GM19239 (cell line): ENCODE measurements at regions not wholly inside any gene's neighbourhood (a gene's known extent, or its start where the extent isn't known, plus 50 kb on each side); places are given as distances from the start of the nearest gene placed in this dataset.
A peak's percentile ranks its signal among the peaks of the same experiment; 100 is the strongest.
"Not testable (repeated sequence)": the region's sequence is repeated elsewhere in the genome, so short reads cannot be mapped to it uniquely, and the experiment has no call there.

Source experiments
- DNase-seq: peaks from one replicate; pipeline ENCODE4 v3.0.0; 2011; ENCODE audit warnings: low spot score; ENCODE audit not compliant: insufficient read length
- FAIRE-seq: peaks from 2 replicates; lab custom pipeline; 2011; peaks lifted over from hg19 to GRCh38; lab: Jason Lieb, UNC

DNA sequence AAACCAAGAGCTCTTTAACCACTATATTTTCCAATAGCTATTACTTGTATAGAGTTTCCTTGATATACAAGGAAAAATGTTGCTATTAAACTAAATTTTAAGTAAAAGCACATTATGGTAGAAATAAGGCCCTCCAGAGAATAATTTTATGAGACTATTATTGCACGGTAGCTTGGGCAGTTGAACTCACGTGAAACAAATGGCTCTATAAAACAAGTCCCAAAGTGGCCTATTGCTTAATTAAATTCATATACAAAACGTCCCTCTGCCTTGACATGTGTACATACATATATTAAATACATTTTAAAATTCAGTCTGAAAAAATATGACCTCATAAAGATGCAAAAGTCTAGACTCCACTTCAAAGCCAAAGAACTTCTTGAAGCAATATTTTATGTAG is 582.2 kb downstream of the CENPC start:
- FAIRE-seq: no peak
- no peak for DNase-seq

DNA sequence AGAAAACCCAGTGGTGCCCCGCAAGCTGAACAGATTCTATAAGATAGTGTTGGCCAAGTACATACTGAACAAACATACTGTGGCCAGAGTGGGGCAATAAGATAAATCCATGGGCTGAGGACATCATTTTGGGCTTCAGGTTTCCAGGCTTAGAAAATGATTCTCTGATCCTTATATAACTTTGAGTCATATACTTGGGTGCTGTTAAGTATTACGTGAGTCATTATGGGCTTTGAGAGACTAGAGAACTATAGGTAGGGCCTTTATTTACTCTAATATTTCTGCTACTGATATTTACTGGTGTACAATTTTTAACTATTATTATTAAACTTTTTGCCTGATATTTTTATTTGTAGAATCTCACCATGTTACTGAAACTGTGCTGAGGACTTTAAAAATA is 586.1 kb downstream of the CENPC start:
- DNase-seq (no peak), FAIRE-seq (no peak)

DNA sequence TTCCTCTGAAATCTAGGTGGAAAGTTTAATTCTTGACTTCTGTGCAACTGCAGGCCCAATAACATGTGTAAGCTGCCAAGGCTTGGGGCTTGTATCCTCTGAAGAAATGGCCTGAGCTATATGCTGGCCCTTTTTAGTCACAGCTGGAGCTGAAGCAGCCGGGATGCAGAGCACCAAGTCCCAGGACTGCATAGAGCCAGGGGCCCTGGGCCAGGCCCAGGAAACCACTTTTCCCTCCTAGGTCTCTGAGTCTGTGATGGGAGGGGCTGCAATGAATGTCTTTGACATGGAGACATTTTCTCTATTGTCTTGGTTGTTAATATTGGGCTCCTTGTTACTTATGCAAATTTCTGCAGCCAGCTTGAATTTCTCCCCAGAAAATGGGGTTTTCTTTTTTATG is 588.5 kb downstream of the CENPC start:
- DNase-seq (no peak), FAIRE-seq (no peak)

GRCh38 chr4:66956426-66956825 is 588.9 kb downstream of the CENPC start:
- FAIRE-seq (no peak), DNase-seq (no peak)

- FAIRE-seq: no peak
- DNase-seq: no peak
These were observed 589.5 kb downstream of the CENPC start for GRCh38 chr4:66955784-66956183.

- DNase-seq (no peak), FAIRE-seq (no peak)
These were observed 595.9 kb downstream of the CENPC start for GRCh38 chr4:66949419-66949818.

DNA sequence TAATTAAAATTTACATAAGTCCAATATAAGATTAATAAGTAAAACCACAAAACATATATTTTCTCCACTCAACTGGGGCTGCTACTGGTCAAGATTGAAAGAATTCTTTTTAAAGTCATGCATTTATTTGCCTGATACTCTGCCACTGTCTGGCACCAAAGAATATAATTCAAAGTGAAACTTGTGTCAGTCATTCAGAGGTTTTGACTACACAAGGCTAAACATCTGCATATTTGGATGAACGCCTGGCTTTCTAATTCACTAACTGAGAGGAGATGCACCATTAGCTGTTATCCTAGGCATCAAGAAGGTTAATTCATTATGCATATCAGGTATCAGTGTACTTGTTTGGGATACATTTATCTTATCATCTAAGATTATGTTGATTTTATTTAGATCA is 598.5 kb downstream of the CENPC start:
- no peak for DNase-seq
- no peak for FAIRE-seq

GRCh38 chr4:66943112-66943511 is 602.2 kb downstream of the CENPC start:
- FAIRE-seq (no peak), DNase-seq (no peak)

DNA sequence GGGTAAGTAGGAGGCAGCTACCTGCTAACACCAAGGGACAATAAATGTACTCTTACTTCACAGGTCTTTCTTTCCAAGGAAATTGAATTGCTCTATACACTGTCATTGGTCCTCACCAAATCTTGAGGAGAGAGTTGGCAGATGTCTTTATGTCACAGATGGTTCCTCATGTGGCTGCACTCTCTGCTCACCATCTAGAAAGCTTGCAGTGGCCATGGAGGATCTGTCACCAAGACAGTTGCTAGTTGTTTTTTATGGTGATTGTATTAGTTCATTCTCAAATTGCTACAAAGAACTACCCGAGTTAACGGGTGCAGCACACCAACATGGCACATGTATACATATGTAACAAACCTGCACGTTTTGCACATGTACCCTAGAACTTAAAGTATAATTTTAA is 613.3 kb downstream of the CENPC start:
- DNase-seq, FAIRE-seq: not testable (repeated sequence)

DNA sequence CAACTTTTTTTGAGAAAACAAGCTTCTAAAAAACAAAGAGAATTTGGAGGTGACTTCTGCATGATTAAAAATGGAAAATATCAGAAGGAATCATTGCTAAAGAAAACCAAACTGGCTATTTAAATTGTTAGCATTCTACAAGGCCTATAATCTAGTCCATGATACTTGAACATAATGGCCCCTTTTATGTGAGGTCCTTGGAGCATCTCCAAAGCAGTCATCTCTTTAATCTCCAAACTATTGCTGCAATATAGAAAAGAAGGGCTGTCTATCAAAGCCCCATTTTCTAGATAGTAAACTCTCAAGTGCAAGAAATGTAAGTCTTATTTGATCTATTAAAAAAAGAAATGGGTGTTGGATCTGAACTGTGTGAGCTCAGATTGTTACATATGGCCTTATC is 615.1 kb downstream of the CENPC start:
- FAIRE-seq: no peak
- no peak for DNase-seq

- FAIRE-seq (no peak), DNase-seq (no peak)
These were observed 615.6 kb downstream of the CENPC start for GRCh38 chr4:66929748-66930147.

GRCh38 chr4:66928881-66929280 is 616.4 kb downstream of the CENPC start:
- FAIRE-seq: peak; percentile 61
- not testable (repeated sequence) for DNase-seq

DNA sequence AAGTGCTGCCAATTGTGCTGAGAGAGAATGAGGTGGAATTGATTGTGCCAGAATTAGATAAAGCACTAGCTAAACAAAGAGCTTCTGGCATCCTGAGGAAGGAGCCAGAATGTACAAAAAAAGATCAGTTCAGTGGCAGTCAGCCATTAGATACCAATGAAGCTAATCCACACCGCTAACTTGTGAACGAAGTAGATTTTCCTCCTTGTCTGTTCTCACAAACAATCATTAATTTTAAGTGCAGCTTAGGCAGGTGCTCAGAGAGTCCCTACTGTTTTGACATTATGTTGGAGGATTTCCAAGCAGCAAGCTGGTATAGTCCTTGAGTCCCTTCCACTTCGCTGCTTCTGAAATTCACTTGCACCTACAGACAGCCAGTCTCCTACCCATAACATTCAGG is 617.4 kb downstream of the CENPC start:
- FAIRE-seq (no peak), DNase-seq (no peak)

DNA sequence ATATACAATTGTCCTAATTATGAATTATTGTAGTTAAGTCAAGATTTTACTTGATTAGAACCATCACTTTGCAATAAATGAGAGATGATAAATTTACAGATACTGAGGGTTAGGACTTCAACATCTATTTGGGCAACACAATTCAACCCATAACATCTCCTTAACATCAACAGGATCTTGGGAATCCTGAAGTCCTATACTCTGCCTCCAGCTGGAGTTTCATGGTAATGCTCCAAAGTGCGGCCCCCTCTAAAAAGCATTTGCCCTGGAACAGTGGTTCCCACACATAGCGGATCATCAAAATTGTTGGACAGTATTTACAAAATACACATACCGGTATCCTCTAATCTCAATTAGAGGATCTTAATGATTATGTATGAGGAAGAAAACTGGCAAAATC is 618.6 kb downstream of the CENPC start:
- no peak for DNase-seq

DNA sequence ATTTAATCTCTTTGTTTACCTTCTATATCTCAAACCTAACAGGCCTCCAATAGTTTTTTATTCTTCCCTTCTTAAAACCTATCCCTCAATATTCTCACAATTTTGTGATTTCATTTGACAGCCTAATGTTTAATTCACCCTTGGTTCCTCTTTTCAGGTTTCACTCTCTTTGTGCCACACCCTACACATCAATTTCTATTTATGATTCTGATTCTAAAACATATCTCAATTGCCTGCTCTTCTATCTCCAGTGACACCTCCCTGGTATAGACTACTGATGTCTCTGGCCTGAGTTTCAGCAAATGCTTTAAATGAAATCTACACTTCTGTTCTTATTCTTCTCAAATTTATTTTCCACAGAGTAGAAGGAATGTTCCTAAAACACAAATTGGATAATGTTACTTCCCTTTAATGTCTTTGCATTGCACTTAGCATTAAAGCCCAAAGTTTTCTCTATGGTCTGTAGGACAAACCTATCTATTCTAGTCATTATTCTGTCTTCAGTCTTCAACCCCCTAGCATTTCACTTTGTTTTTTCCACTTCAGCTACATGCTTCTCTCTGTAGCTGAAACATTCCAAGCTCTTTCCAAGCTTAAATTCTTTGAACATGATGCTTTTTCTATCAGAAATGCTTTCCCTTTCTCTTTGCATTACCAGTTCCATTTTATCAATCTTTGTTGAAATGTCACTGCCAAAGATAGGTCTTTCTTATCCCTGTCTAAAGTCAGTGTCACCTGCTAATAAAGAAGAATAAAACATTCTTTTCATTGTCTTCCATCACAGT is 622.0 kb downstream of the CENPC start:
- no peak for FAIRE-seq
- DNase-seq: no peak

More for the DNA sequence above, 618.6 kb downstream of the CENPC start:
- no peak for FAIRE-seq

GRCh38 chr4:66921433-66921832 is 623.9 kb downstream of the CENPC start:
- FAIRE-seq: no peak
- no peak for DNase-seq

DNA sequence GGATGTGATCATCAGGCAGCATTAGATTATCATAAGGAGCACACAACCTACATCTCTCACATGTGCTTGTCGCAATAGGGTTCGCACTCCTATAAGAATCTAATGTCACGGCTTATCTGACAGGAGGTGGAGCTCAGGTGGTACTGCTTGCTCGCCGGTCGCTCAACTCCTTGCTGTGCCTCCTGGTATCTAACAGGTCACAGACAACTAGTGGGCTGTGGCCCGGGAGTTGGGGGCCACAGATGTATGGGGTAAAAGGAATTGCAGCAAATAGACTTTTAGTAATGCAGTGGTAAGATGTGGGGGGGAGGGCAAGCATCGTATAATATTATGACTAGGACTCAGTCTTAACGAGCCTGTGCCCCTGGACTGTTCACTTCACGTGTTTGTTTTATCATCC is 624.8 kb downstream of the CENPC start:
- DNase-seq (no peak), FAIRE-seq (no peak)

- no peak for FAIRE-seq
- DNase-seq: no peak
These were observed 633.4 kb downstream of the CENPC start for GRCh38 chr4:66911880-66912279.

- DNase-seq (no peak), FAIRE-seq (no peak)
These were observed 639.0 kb downstream of the CENPC start for GRCh38 chr4:66906314-66906713.

GRCh38 chr4:66899422-66900065 is 645.8 kb downstream of the CENPC start:
- FAIRE-seq (no peak), DNase-seq (no peak)

DNA sequence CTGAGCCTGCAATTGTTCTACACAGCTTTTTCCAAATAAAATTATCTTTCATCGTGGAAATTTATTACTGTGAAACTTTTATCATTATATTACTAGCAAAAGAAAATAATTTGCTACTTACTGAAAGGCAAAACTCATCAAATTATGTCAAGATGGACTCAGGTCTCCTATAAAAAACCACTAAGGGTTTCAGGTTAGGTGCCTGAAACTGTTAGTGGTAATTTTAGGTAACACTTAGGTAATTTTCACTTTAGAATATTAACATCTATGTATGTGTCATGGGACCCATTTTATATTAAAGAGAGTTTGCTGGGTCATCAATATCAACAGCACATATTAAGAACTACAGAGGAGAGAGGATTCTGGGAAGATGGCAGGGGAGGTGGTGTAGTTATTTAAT is 651.5 kb downstream of the CENPC start:
- DNase-seq (no peak), FAIRE-seq (no peak)

DNA sequence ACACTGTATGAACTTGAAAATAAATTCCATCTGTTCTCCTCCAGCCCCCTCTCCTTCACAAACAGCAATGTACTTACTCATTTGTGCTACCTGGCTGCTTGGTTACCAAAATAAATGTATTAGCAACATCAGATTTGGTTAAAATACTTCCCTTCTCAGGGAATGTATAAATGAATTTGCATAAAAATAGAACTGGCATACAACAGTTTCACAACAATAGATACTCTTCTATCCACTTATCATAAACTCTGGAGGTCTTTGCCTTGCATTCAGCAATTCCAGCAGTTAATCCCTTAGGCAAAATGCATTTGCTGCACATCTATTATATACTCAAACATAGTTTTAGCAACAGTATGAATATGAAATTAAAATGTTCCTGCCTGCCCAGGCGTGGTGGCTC is 658.2 kb downstream of the CENPC start:
- FAIRE-seq (no peak), DNase-seq (no peak)
